ENCODE measurements at regions not wholly inside any gene's neighbourhood (a gene's known extent, or its start where the extent isn't known, plus 50 kb on each side); places are given as distances from the start of the nearest gene placed in this dataset.

GRCh38 chr2:164335947-164336346, 285.3 kb downstream of the GRB14 start:
- no peak for DNase-seq (ENCODE audit: low spot score)
- no peaks in the 10 kb centered on the region for H3K27me3 ChIP-seq
- TF ChIP-seq CTCF (IDR thresholded peaks at IDR 0.05): no peak

DNA sequence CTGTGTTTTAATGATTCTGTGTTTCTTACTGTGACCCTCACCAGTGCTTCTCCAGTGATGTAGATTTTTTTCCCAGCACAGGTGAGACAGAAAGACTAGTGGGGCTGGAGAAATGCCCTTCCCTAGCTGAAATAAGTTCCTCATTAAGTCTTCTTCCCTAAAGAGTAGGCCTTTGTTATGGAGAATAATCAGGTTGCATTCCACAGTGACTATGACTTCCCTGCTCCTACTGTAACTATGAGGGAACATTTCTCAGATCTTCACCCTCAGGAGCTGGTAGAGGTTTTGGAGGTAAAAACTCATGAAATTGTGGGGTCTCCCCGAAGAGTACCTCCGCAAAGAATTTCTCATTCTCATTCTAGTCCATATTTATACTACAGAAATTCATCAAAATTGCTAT, 286.2 kb downstream of the GRB14 start:
- no peaks in the 10 kb centered on the region for H3K4me1 ChIP-seq
- H3K27me3 ChIP-seq: no peaks in the 10 kb centered on the region
- no peak overlapping the region for H3K4me3 ChIP-seq
- TF ChIP-seq CTCF (IDR thresholded peaks at IDR 0.05): no peak
- peaks cover 0 to 7% of the 10 kb centered on the region in 2 donors for H3K9me3 ChIP-seq
- H3K36me3 ChIP-seq: no peaks in the 10 kb centered on the region
- DNase-seq (ENCODE audit: low spot score): no peak
- H3K27ac ChIP-seq: no peak overlapping the region

More at GRCh38 chr2:164335947-164336346, 285.3 kb downstream of the GRB14 start:
- H3K4me3 ChIP-seq: no peak overlapping the region
- no peaks in the 10 kb centered on the region for H3K4me1 ChIP-seq
- peaks cover 0 to 7% of the 10 kb centered on the region in 2 donors for H3K9me3 ChIP-seq
- H3K27ac ChIP-seq: no peak overlapping the region
- H3K36me3 ChIP-seq: no peaks in the 10 kb centered on the region

GRCh38 chr2:164328310-164328709, 293.0 kb downstream of the GRB14 start:
- Histone ChIP-seq H3K4me3 (no peak overlapping the region), H3K36me3 (no peaks in the 10 kb centered on the region), H3K4me1 (no peaks in the 10 kb centered on the region), H3K9me3 (peaks cover 0 to 27% of the 10 kb centered on the region in 2 donors), H3K27me3 (no peaks in the 10 kb centered on the region), H3K27ac (no peak overlapping the region)
- no peak for DNase-seq (ENCODE audit: low spot score)
- TF ChIP-seq CTCF (IDR thresholded peaks at IDR 0.05): no peak

DNA sequence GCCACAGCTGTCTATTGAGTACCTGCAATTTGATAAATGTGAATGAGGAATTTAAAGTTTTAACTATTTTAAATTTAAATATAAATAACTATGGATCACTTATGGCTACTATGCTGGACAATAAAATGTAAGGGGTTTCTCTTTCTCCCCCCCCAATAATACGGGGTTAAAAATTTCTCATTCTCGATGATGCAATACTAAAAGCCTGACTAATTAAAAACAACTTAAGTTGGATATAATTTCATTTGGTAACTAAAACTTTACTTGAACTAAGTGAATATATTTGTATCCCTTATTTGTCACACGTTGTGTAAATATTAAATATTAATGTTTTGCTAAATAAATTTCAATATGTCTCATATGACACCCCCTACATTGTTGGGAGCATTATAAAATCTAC, 297.3 kb downstream of the GRB14 start:
- peaks cover 0 to 44% of the 10 kb centered on the region in 2 donors for H3K9me3 ChIP-seq
- H3K36me3 ChIP-seq: no peaks in the 10 kb centered on the region
- no peak for DNase-seq (ENCODE audit: low spot score)
- no peak overlapping the region for H3K4me3 ChIP-seq
- no peak for TF ChIP-seq CTCF (IDR thresholded peaks at IDR 0.05)
- no peaks in the 10 kb centered on the region for H3K4me1 ChIP-seq
- H3K27ac ChIP-seq: no peak overlapping the region
- no peaks in the 10 kb centered on the region for H3K27me3 ChIP-seq

DNA sequence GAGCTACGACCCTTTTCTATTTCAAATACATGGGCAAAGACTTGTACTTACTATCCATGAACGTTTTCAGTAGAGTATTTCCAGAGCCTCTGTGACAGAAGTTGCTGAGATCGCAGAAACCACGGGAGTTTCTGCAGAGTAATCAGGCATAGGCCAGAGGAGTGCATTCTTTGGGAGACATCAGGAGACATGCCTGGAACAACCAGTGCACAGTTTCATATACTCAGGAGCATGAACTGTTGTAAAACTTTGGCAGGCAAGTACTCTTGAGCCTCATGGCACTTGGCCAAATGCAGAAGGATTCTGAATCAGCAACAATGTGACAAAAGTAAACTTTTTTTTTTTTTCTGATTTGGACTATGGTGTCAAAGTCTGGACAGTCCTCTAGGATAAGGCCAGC, 307.1 kb downstream of the GRB14 start:
- Histone ChIP-seq H3K4me3 (no peak overlapping the region), H3K4me1 (no peaks in the 10 kb centered on the region), H3K27me3 (no peaks in the 10 kb centered on the region), H3K27ac (no peak overlapping the region), H3K36me3 (no peaks in the 10 kb centered on the region), H3K9me3 (peaks cover 0 to 2% of the 10 kb centered on the region in 2 donors)
- DNase-seq (ENCODE audit: low spot score): no peak
- no peak for TF ChIP-seq CTCF (IDR thresholded peaks at IDR 0.05)

DNA sequence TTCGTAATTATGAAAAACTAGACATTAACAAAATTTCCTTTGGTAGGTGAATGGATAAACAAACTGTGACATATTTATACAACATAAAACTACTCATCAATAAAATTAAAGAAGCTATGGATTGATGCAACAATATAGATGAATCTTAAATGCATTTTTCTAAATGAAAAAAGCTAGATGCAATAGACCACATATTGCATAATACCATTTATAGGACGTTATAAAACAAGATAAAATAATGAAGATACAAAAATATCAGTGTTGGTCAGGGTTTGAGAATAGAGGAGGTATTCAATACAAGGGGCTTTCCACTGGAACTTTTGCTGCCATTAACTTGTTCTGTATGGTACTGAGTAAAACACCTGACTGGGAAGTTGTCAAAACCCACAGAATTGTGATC, 314.4 kb downstream of the GRB14 start:
- Histone ChIP-seq H3K9me3 (no peaks in the 10 kb centered on the region), H3K4me1 (no peaks in the 10 kb centered on the region), H3K27ac (no peak overlapping the region), H3K27me3 (no peaks in the 10 kb centered on the region), H3K36me3 (no peaks in the 10 kb centered on the region), H3K4me3 (no peak overlapping the region)
- no peak for TF ChIP-seq CTCF (IDR thresholded peaks at IDR 0.05)
- no peak for DNase-seq (ENCODE audit: low spot score)
